ENCODE measurements at regions not wholly inside any gene's neighbourhood (a gene's known extent, or its start where the extent isn't known, plus 50 kb on each side); places are given as distances from the start of the nearest gene placed in this dataset.

- no peaks in the 10 kb centered on the region for H3K9me3 ChIP-seq (ENCODE audit: low read depth, low read length, poor library complexity, severe bottlenecking)
- ChIA-PET CTCF (no interaction called here), POLR2A (ENCODE audit: low non-redundant PET) (no interaction called here)
- no peak overlapping the region for H3K4me3 ChIP-seq (ENCODE audit: low read depth, low read length, poor library complexity, severe bottlenecking)
- no TSS peak for BruUV-seq (replicated peaks)
- no peak for DNase-seq (ENCODE audit: low spot score)
- H3K27me3 ChIP-seq (replicated peaks; ENCODE audit: insufficient read depth, low read depth, low read length, poor library complexity), result no peaks in the 10 kb centered on the region
- H3K27ac ChIP-seq (ENCODE audit: low read depth, low read length, poor library complexity, severe bottlenecking), result no peak overlapping the region
- no peaks in the 10 kb centered on the region for H3K36me3 ChIP-seq (ENCODE audit: insufficient read depth, low read length, poor library complexity, severe bottlenecking)
- no peaks in the 10 kb centered on the region for H3K4me1 ChIP-seq (ENCODE audit: insufficient read depth, low read length, poor library complexity, severe bottlenecking)
- intact Hi-C loops (cut with micrococcal nuclease; ENCODE audit: unreplicated experiment), result no loop called here
- TF ChIP-seq CTCF (conservative IDR thresholded peaks at IDR 0.05; ENCODE audit: low read depth, low read length) (no peak), EZH2 (IDR thresholded peaks at IDR 0.05; ENCODE audit: borderline replicate concordance, low read depth, low read length, poor library complexity, severe bottlenecking) (no peak)
These were observed 175.5 kb downstream of the MN1 start for GRCh38 chr22:27625769-27626674.

DNA sequence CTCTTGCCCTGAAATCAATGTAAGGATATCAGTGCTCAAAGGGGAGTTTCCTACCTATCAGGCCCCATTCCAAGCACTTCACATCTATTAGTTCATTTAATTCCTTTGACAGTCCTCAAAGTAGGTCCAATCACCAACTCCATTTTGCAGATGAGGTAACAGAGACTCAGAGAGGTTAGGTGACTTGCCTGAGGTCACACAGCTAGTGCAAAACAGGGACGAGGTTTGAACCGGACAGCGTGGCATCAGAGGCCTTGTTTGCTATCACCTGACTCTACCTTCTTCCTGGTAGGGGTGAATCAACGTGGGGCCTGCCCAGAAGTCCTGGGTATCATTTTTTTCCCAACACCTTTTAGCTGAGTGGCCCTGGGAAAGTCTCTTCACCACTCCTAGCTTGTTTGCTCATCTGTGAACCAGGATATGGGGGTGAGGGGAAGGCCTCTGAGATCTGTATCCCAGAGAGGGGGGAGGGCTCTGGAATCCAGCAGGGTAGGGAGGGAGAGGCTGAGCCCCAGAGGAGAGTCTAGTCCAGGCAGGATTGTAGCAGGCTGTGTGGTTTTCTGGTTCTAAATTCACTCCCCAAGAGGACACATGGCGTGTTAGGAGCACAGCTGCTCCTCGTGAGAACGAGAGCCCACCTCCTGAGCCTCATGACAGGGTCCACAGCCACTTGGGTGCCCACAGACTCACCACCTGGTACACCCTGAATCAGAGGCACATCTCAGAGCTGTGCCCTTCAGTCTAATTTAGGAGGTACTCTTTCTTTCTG, 174.7 kb downstream of the MN1 start:
- intact Hi-C loops (cut with micrococcal nuclease; ENCODE audit: unreplicated experiment), result no loop called here
- no peak for DNase-seq (ENCODE audit: low spot score)
- ChIA-PET POLR2A (ENCODE audit: low non-redundant PET) (no interaction called here), CTCF (no interaction called here)
- H3K27ac ChIP-seq (ENCODE audit: low read depth, low read length, poor library complexity, severe bottlenecking), result no peak overlapping the region
- no peak overlapping the region for H3K4me3 ChIP-seq (ENCODE audit: low read depth, low read length, poor library complexity, severe bottlenecking)
- no peaks in the 10 kb centered on the region for H3K4me1 ChIP-seq (ENCODE audit: insufficient read depth, low read length, poor library complexity, severe bottlenecking)
- TF ChIP-seq EZH2 (IDR thresholded peaks at IDR 0.05; ENCODE audit: borderline replicate concordance, low read depth, low read length, poor library complexity, severe bottlenecking), result no peak
- TF ChIP-seq CTCF (conservative IDR thresholded peaks at IDR 0.05; ENCODE audit: low read depth, low read length), result no peak
- H3K9me3 ChIP-seq (ENCODE audit: low read depth, low read length, poor library complexity, severe bottlenecking), result no peaks in the 10 kb centered on the region
- no peaks in the 10 kb centered on the region for H3K36me3 ChIP-seq (ENCODE audit: insufficient read depth, low read length, poor library complexity, severe bottlenecking)
- H3K27me3 ChIP-seq (replicated peaks; ENCODE audit: insufficient read depth, low read depth, low read length, poor library complexity), result no peaks in the 10 kb centered on the region
- no TSS peak for BruUV-seq (replicated peaks)

DNA sequence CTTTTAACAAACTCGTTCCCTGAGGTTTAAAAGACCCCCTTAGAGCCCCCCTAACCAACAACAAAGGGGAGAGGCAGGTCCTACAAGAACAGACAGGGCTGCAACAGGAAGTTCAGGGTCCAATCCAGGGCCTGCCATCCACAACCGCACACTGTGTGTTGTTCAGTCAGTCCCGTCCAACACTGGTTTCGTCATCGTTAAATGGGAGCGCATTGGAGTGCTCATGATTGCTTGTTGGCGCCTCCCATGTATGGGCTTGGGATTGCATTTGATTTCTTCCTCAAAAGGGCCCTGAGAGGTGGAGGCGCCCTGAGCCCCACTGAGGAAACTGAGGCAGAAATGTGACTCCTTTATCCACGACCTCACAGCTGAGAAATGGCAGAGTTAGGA, 174.1 kb downstream of the MN1 start:
- no peak for DNase-seq (ENCODE audit: low spot score)
- H3K27ac ChIP-seq (ENCODE audit: low read depth, low read length, poor library complexity, severe bottlenecking), result no peak overlapping the region
- ChIA-PET CTCF (no interaction called here), POLR2A (ENCODE audit: low non-redundant PET) (no interaction called here)
- BruUV-seq (replicated peaks), result no TSS peak
- H3K9me3 ChIP-seq (ENCODE audit: low read depth, low read length, poor library complexity, severe bottlenecking), result no peaks in the 10 kb centered on the region
- intact Hi-C loops (cut with micrococcal nuclease; ENCODE audit: unreplicated experiment), result no loop called here
- no peak for TF ChIP-seq EZH2 (IDR thresholded peaks at IDR 0.05; ENCODE audit: borderline replicate concordance, low read depth, low read length, poor library complexity, severe bottlenecking)
- TF ChIP-seq CTCF (conservative IDR thresholded peaks at IDR 0.05; ENCODE audit: low read depth, low read length), result 0 out of 2 replicates have a peak, but pooled peaks have one; percentile 20
- H3K4me3 ChIP-seq (ENCODE audit: low read depth, low read length, poor library complexity, severe bottlenecking), result no peak overlapping the region
- no peaks in the 10 kb centered on the region for H3K27me3 ChIP-seq (replicated peaks; ENCODE audit: insufficient read depth, low read depth, low read length, poor library complexity)
- H3K36me3 ChIP-seq (ENCODE audit: insufficient read depth, low read length, poor library complexity, severe bottlenecking), result no peaks in the 10 kb centered on the region
- no peaks in the 10 kb centered on the region for H3K4me1 ChIP-seq (ENCODE audit: insufficient read depth, low read length, poor library complexity, severe bottlenecking)

Data from A673 (cell line).